ENCODE measurements at regions not wholly inside any gene's neighbourhood (a gene's known extent, or its start where the extent isn't known, plus 50 kb on each side); places are given as distances from the start of the nearest gene placed in this dataset.
A peak's percentile ranks its signal among the peaks of the same experiment; 100 is the strongest.

DNA sequence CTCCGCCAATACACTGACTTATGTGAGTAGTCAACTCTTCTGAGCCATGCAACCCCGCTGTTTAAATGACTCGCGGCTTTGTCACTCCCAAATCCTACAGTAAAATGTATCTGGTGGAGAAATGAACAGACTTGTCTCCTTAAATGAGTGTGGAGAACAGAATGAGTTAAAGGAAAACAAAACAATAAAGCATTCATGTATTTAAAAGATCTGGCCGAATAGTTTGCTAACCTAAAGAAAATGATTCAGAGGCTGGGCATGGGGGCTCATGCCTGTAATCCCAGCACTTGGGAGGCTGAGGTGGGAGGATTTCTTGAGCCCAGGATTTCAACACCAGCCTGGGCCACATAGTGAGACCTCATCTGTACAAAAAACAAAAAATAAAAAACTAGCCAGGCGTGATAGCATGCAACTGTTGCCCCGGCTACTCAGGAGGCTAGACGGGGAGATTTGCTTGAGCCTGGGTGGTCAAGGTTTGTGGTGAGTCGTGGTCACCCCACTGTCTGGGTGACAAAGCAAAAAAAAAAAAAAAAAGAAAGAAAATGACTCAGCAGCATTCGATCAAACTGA, 86.5 kb upstream of the PFKP start:
- DNase-seq, result no peak

DNA sequence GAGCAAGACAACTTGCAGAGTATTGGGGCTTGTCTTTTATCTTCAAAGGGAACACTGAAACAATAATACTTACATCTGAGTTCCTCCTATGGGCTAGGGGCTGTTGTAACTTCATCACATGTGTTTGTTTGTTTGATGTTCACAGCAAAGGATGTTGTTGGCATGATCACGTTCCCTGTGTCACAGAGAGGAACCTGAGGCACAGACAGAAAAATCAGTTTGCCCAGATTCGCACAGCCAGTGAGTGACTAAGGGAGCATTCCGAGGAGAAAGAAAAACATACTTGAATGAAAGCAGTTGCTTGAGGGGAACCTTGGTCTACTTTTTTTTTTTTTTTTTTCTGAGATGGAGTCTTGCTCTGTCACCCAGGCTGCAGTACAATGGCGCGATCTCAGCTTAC, 87.2 kb upstream of the PFKP start:
- DNase-seq, result no peak

DNA sequence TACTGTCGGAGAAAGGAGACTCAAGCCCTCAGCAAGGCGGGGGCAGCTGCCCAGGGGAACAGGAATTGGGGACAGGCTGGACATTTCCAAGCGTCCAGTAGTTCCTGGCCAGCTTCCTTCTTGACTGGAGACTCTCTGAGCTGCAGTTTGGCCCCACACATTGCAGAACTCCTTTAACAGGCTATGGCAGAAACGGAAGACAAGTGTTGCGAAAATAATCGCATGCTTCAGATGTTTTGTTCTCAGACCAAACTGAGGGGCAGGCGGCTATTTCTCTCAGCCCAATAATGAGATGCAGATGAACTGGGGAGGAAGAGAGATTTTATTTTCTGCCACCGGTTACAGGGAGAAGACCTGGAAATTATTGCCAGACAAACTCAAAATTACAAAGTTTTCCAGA, 88.0 kb upstream of the PFKP start:
- DNase-seq, result no peak

DNA sequence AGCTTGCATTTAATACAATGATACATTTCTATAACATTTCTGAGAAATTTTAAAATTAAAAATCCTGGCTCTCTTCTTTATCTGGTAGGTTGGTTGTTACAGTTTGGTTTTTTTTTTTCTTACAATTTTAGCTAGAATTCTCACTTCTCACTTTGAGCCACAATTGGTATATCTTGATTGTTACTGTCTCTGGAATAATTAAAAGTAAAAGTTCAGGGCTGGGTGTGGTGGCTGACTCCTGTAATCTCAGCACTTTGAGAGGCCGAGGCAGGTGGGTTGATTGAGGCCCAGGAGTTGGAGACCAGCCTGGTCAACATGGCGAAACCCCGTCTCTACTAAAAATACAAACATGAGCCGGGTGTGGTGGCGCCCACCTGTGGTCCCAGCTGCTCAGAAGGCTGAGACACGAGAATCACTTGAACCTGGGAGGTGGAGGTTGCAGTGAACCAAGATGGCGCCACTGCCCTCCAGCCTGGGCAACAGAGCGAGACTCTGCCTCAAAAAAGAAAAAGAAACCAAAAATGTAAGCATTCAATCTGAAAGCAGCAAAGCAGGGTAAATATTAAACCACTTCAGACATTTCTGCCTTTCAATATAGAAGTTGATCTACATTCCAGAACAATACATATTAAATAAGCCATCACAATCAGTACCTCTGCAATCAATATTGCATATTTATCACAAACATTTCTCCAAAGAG, 88.6 kb upstream of the PFKP start:
- no peak for DNase-seq

DNA sequence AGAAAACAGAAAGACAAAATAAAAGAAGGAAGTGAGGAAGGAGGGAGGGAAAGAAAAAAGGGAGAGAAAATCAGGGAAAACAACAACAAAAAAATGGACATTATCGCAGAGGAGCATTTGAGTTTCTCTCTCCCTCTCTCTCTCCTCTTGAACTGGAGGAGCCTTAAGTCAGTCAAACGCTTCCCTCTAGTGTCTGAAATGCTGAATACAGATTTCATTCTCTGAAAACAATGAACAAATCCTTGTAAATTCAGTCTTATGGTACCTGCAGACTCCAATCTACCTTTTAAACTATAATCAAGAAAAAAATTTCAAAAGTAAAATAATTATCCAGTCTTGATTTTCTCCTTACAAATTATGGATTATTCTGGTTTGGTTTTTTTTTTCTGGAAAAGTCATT, 89.2 kb upstream of the PFKP start:
- DNase-seq, result peak; percentile 1

DNA sequence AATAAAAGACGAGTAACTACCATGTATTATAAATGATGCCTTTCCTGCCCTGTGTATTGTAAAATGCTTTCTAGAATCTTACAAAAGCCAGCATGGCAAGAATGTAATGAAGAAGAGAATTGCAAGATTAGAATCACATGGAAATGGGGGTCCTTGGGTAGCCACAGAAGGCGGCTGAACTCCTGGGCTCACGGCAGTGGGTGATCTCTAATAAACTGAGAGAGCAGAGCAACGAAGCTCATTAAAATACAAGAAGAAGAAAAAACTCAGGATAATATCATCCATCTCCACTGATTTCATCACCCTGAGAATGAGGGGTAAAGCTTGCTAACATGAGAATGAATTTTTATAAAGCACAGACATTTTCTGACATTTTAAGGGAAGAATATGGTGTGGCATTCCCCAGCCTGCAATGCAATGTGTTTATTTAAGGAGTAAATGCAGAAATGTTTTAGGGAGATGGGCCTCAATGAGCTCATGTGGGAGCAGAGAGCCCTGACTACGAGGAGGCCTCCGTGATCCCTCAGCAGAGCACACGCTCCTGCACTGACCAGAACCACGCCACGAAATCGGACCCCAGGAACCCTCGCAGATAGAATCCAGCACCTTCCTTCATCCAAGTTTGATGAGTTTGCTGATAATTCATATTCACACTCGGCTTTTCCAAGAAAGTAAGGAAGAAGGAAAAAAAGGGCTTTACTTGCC, 92.7 kb upstream of the PFKP start:
- no peak for DNase-seq

DNA sequence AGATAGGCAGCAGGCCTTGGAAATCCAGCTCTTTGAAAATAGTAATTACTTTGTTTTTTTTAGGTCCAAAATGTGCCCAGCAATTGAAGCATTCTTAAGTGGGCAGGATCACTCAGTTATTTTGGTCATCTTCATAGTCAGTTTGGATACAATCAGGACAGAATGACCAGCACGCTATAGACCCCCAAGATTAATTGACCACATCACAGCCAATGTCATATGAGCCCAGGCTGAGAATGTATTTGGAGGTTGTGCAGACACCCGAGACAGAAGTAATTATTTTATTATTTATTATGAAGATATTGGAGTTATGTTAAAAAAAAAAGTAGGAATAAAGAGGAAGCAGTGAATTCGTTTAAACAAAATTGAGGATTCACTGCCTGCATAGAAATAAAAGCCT, 93.3 kb upstream of the PFKP start:
- DNase-seq, result no peak

DNA sequence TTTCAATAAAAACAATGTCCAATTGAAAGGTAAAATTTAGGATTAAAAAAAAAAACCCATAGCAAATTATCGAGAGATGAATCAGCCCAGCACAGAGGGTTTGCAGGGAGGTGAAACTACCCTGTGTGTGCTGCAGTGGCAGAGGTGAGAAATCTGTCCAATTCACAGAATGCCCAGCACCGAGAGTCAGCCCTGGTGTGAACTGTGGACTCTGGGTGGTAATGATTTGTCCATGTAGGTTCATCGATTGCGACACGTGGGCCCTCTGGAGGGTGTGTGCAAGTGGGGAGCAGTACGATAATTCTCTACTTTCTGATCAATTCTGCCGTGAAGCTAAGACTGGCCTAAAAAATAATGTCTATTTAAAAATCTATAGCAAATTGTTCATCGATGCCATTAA, 94.5 kb upstream of the PFKP start:
- DNase-seq, result no peak

DNA sequence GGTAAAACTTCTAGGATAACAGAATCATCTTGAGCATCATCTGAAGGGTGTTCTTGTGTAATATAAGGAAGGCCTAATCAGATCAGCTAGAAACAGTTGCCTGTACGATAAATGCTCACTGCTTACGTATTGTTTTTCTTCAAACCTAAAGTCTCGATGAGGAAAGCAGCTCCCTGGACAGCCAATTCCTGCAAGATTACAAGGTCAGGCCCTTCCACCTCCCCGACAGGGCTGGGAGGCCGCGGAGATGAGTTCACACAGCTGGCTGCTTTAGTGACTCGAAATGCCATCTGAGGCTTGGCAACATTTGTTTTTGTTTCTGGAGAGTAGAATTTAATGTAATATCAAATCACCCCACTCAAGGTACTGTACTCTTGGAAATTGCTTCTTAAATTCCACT, 95.1 kb upstream of the PFKP start:
- no peak for DNase-seq

DNA sequence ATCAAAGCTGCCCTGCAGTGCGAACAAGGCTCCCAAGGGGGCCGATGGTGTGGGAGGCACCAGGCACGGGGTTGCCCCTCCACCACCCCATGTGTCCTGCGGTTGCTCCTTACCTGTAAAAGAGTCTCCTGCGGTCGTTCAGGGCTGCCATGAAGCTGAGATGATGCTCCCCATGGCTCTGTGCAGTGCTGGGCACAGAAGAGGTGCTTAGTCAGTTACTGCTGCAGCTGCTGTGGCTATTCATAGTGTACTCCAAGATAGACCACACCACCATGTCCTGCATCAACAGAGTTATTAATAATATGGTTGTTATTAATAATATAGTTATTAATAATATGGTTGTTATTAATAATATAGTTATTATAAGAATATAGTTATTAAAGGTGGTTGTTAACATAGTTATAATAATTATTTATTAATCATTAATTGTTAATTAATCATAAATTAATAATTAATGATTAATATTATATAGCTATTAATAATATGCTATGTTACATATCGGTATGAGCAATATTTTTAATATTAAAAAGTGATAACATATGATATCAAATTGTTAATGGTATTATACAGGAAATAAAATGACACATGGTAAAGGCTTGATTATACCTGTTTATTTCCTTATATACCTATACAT, 97.0 kb upstream of the PFKP start:
- DNase-seq, result no peak

DNA sequence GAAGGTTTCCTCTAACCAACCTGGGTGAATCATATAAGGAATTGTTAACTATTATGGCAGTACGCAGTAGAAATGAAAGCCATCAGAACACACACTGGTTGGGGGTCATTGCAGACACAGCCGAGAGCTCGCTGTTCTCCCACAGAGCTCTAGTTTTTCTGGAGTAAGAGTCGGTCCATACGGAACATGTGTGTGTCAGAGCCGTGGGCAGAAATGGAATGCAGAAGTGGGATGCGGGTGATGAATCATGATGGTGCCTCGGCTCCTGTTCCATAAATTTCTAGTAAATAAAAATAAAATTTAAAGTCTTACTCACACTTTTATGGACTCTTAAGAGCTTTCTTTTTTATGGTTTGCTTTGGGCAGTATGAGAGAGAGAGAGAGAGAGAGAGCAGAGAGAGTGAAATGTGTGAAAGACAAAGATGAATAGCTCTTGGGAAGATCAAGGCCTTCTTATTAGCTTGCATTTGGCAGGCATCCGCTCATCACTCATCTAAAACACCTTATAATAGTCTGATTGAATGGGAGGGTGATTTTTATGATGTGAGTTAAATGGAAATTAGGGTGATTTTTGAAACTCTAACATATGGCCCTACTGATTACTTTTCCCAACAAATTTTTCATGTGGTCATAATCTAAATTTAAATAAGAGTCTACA, 98.8 kb upstream of the PFKP start:
- no peak for DNase-seq

DNA sequence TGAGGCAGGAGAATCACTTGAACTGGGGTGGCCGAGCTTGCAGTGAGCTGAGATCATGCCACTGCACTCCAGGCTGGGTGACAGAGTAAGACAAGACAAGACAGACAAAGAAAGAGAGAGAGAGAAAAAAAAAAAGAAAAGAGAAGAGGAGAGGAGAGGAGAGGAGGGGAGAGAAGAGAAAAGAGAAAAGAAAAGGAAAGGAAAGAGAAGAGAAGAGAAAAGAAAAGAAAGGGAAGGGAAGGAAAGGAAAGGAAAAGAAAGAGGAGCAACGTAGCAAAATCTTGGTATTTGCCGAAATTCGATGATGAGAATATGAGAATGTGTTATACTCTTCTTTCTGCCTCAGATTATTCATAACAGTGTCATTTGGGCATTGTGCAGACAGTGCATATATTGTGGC, 101.2 kb upstream of the PFKP start:
- DNase-seq, result no peak

DNA sequence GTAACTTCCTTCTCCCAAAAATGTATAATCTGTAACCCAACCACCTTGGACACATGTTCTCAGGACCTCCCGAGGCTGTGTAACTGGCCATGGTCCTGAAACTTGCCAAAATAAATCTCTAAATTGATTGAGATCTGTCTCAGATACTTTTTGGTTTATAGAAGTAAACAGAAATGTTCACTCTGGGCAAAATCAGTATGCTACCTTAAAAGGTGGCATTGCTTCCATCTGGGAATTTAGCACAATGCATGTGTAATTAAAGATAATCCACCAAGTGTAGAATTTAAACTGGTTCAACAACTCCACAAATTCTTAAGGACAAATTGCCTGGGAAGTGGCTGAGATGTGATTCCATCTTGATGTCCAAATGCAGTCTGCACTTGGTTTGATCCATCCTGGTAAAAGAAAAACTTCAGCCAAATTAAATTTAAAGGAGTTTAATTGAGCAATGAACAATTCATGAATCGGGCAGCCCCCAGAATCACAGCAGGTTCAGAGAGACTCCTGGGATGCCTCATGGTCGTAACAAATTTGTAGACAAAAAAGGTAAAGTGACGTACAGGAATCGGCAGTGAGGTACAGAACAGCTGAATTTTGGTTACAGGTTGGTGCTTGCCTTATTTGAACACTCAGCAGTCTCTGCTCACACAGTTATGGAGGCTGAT, 102.6 kb upstream of the PFKP start:
- no peak for DNase-seq

DNA sequence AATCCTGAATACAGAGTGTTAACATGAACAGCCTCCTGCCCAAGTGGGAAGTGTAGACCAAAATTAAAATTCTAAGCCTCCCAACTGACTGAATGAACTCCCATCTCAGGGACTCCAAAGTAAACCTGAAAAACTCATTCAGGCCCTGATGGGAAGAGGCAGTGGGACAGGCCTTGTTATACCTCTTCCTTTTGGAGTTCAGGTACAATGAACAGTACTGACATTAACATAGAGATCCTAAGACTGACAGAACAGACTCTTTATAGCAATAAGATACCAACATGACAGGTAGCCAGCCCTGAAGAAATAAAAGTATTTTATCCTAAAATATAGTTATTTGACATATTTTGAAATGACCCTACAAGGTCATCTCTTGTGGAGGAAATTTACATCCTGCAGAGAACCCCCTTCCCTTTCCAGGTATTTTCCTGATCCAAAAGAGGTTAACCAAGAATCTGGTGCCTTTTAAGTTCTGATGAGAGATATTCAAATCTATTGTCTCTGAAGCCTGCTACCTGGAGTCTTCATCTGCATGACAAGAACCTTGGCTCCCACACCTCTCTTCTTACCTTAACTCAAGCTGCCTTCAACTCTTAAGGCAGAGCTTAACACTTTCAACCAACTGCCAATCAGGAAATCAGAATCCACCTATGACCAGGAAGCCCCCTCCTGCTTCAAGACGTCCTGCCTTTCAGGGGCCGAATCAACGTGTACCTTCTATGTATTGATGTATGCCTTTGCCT, 103.3 kb upstream of the PFKP start:
- DNase-seq, result no peak

DNA sequence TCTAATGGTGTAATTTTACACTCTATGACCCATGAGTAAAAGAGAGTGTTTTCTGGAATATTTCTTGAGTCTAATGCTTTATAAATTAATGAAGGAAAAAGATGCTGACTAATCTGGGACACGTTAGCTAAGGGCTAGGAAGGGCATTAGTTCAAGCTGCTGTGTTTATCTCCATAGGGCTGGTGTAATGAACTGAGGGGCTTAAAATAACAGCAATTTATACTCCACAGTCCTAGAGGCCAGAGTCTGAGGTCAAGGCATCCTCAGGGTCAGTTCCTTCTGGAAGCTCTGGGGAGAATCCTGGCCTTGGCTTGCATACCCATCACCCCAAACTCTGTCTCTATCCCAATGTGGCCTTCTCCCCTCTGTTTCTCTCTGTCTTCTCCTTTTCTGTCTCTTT, 105.2 kb upstream of the PFKP start:
- DNase-seq, result no peak

DNA sequence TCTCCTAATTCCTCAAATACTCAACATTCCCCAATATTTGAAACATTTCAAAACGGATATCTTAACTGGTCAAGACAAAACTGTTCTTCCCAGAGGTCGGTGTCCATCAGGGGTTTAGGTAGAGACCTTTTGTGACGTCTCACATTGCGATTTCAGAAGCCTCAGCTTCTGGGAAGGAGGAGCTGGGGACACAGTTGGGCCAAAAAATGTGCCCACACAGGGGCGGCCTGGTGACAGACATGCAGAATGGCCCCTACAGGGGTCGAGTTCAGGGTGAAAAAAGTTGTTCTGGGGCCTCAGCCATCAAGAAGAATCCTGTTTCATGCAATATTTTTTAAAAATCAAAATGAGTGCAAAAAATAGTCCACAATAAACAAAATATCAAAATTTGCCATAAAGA, 108.7 kb upstream of the PFKP start:
- no peak for DNase-seq

DNA sequence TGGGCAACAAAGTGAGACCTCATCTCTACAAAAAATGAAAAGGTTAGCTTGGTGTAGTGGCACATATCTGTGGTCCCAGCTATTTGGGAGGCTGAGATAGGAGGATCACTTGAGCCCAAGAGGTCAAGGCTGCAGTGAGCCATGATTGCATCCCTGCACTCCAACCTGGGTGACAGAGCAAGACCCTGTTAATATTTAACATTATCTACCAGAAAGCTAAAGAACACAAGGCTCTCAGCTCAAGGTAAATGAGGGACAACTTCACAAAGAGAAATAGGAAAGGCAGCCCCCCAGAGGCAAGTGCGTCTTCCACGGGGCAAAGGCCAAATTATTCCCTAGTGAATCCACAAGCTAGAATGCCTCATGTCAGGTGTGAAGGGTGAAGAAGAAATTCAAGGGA, 109.6 kb upstream of the PFKP start:
- DNase-seq, result no peak

DNA sequence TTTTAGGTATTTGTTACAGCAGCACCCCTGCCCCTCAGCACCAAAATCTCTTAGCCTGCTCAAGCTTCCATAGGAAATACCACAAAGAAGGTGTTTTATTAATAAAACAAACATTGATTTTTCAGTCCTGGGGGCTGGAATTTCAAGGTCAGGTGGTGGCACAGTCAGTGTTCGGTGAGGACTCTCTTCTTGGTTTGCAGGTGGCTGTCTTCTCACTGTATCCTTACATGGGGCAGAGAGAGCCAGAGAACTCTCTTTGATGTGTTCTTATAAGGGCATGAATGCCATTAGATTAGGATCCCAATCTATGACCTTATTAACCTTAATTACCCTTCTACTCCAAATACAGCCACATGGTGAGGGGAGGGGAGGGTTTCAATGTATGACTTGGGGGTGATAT, 112.3 kb upstream of the PFKP start:
- no peak for DNase-seq

DNA sequence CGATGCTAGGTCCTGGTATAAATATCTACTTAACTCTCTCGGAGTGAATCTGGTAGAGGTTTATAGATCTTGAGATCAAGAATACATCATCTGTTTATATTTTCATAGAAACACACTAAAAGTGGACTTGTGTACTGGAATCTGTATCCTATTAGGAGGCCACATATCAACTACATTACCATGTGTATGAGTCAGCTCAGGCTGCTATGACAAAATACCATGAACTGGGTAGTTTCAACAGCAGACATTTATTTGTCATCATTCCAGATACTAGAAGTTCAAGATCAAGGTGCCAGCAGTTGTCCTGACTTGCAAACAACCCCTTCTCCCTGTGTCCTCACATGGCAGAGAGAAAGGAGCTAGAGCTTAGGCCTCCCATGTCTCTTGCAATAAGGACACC, 113.9 kb upstream of the PFKP start:
- DNase-seq, result no peak

DNA sequence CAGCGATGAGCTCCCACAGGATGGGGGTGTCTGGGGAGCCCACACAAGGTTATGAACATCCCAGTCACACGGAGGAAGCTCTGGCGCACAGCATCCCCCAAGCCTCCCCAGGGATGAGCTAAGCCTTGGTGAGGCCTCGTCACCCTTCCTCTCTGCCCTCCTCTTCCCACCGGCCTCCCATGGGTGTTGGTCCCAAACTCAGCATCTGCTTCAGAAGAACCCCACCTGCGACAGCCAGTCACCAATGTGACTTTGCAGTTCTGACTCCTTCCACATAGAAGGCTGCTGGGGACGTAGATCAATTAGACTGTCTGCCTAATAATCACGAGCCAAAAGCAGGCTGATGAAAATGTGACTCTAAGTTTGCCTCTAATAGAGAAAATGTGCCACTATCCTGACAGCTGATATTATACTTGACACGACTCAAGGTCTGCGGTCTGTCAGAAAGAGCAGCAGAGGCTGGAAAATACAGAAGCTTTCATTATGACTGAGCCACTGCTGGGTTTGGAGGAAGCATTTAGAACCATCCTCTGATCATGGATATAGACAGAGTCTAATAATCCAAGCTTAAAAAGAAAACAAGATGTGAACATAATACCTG, 116.0 kb upstream of the PFKP start:
- DNase-seq, result no peak

DNA sequence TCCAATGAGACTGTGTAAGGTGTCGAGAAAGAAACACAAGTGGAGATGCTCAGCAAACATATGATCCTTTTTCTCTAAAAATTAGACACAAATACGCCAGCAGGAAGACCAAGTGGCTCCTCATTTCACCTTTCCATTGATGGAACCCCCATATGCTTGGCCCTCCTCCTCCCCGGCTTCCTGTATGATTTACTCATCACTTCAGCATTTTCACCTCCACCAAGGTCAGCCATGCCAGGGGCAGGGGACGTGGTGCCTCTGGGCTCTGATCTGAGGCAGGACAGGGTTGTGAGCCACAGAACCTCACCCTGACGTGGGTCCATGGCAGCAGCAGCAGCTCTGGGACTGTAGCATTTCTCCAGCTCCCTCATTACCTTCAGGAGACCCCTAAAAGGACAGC, 116.8 kb upstream of the PFKP start:
- no peak for DNase-seq

DNA sequence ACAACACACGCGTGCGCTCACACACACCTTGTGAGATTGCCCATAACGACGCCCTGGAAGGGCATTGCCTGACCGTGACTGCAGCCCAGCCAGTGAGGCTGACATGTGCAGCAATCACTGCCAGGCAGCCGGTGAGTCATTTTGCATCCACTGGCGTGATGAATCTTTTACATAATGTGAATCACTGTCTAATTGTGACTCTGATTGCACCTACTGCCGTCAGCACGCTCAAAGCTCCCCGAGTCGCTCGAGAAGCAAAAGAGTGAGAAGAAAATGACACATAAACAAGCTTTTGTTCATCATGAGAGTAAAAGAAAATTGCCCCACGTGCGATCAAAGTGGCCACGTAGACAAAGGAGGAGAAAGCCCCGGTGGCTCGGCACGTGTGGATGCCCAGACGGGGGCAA, 117.4 kb upstream of the PFKP start:
- no peak for DNase-seq
